ENCODE measurements at regions not wholly inside any gene's neighbourhood (a gene's known extent, or its start where the extent isn't known, plus 50 kb on each side); places are given as distances from the start of the nearest gene placed in this dataset.

DNA sequence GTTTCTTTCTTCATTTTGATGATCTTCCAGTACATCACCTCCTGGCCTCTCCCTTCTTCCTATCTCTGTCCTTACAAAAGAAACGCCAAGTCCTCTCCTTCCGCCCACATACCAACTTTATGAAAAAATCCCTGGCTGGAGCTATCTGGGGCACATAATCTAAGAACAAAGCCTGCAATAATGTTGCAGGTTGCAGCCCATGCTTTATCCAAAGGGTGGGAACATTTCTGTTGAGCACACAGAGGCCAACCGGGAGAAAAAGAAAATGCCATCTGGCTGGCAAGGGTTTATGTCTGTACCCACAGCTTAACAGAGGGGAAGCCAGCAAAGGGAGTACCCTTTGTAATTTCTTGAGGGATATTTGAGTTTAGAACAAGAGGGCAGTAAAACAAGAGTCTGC lies 409.6 kb downstream of the SOX9 start:
- TF ChIP-seq, protein P1, sequence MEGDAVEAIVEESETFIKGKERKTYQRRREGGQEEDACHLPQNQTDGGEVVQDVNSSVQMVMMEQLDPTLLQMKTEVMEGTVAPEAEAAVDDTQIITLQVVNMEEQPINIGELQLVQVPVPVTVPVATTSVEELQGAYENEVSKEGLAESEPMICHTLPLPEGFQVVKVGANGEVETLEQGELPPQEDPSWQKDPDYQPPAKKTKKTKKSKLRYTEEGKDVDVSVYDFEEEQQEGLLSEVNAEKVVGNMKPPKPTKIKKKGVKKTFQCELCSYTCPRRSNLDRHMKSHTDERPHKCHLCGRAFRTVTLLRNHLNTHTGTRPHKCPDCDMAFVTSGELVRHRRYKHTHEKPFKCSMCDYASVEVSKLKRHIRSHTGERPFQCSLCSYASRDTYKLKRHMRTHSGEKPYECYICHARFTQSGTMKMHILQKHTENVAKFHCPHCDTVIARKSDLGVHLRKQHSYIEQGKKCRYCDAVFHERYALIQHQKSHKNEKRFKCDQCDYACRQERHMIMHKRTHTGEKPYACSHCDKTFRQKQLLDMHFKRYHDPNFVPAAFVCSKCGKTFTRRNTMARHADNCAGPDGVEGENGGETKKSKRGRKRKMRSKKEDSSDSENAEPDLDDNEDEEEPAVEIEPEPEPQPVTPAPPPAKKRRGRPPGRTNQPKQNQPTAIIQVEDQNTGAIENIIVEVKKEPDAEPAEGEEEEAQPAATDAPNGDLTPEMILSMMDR (IDR thresholded peaks at IDR 0.05): no peak
- TF ChIP-seq POLR2A (IDR thresholded peaks at IDR 0.05): no peak

All from ovary (tissue), 3 donors.